Esophagus (tissue), 2 donors: ENCODE measurements at regions not wholly inside any gene's neighbourhood (a gene's known extent, or its start where the extent isn't known, plus 50 kb on each side); places are given as distances from the start of the nearest gene placed in this dataset.

Experiments used
- H3K27ac ChIP-seq, 2 donors: one replicate each; pipeline ENCODE4 v1.5.1; 2013; ENCODE audit warnings: low read depth in 2 of 2, mild to moderate bottlenecking in 2 of 2, inconsistent platforms in 1 of 2, low read length in 1 of 2, moderate library complexity in 1 of 2
- H3K27me3 ChIP-seq, 2 donors: one replicate each; pipeline ENCODE4 v1.6.1; 2013; ENCODE audit warnings: low read length in 2 of 2, control low read depth in 1 of 2, mild to moderate bottlenecking in 1 of 2; ENCODE audit not compliant: insufficient read depth in 2 of 2, control insufficient read depth in 1 of 2
- H3K36me3 ChIP-seq, 2 donors: one replicate each; pipeline ENCODE4 v1.6.1; 2013; ENCODE audit warnings: low read length in 1 of 2; ENCODE audit not compliant: control insufficient read depth in 2 of 2, insufficient read depth in 2 of 2
- H3K4me1 ChIP-seq, 2 donors: one replicate each; pipeline ENCODE4 v1.6.1; 2013; ENCODE audit warnings: low read length in 1 of 2; ENCODE audit not compliant: control insufficient read depth in 2 of 2, insufficient read depth in 2 of 2
- H3K4me3 ChIP-seq, 2 donors: one replicate each; pipeline ENCODE4 v1.5.1; 2013; ENCODE audit warnings: low read length in 2 of 2, mild to moderate bottlenecking in 2 of 2, low read depth in 1 of 2, moderate library complexity in 1 of 2
- H3K9me3 ChIP-seq, 2 donors: one replicate each; pipeline ENCODE4 v1.6.1; 2013; ENCODE audit warnings: mild to moderate bottlenecking in 2 of 2, low read depth in 1 of 2, low read length in 1 of 2, moderate library complexity in 1 of 2; ENCODE audit not compliant: control insufficient read depth in 2 of 2, insufficient read depth in 1 of 2
- WGBS, 2 donors: extraction: QIAGEN DNeasy Blood & Tissue Kit; methylation state at CpG; one replicate each; pipeline ENCODE4 v1.1.7; 2013; 5-methylcytosine and 5-hydroxymethylcytosine counted together
- donor health status: healthy with polysubstance abuse.
- donor health status: Bipolar disorder and iron deficiency.

GRCh38 chr4:129167640-129168260 is 71.8 kb downstream of the C4orf33 start:
- no peak overlapping the region for H3K27ac ChIP-seq
- no peaks in the 10 kb centered on the region for H3K9me3 ChIP-seq
- no peaks in the 10 kb centered on the region for H3K27me3 ChIP-seq
- no peak overlapping the region for H3K4me3 ChIP-seq
- H3K36me3 ChIP-seq = no peaks in the 10 kb centered on the region
- H3K4me1 ChIP-seq = no peaks in the 10 kb centered on the region
- WGBS, 2 donors = 34 to 41% methylated on average over 13 of the region's 13 CpGs

- no peaks in the 10 kb centered on the region for H3K27me3 ChIP-seq
- H3K4me3 ChIP-seq = no peak overlapping the region
- no peak overlapping the region for H3K27ac ChIP-seq
- H3K36me3 ChIP-seq = no peaks in the 10 kb centered on the region
- no peaks in the 10 kb centered on the region for H3K9me3 ChIP-seq
- H3K4me1 ChIP-seq = no peaks in the 10 kb centered on the region
Measured at GRCh38 chr4:129172181-129172580, 76.2 kb downstream of the C4orf33 start.

- no peak overlapping the region for H3K27ac ChIP-seq
- H3K4me3 ChIP-seq = no peak overlapping the region
- no peaks in the 10 kb centered on the region for H3K36me3 ChIP-seq
- no peaks in the 10 kb centered on the region for H3K27me3 ChIP-seq
- 87 to 89% methylated on average over 1 of the region's 1 CpG for WGBS, 2 donors
- no peaks in the 10 kb centered on the region for H3K4me1 ChIP-seq
- H3K9me3 ChIP-seq = no peaks in the 10 kb centered on the region
Measured at GRCh38 chr4:129176864-129177263, 80.9 kb downstream of the C4orf33 start.

- Histone ChIP-seq H3K27ac (no peak overlapping the region), H3K4me3 (no peak overlapping the region), H3K4me1 (no peaks in the 10 kb centered on the region), H3K27me3 (no peaks in the 10 kb centered on the region), H3K36me3 (no peaks in the 10 kb centered on the region), H3K9me3 (no peaks in the 10 kb centered on the region)
- 44 to 57% methylated on average over 2 of the region's 2 CpGs for WGBS, 2 donors
Measured at GRCh38 chr4:129179276-129179675, 83.3 kb downstream of the C4orf33 start.

GRCh38 chr4:129189630-129190029 is 93.7 kb downstream of the C4orf33 start:
- Histone ChIP-seq H3K9me3 (no peaks in the 10 kb centered on the region), H3K4me1 (no peaks in the 10 kb centered on the region), H3K36me3 (no peaks in the 10 kb centered on the region), H3K27me3 (no peaks in the 10 kb centered on the region), H3K4me3 (no peak overlapping the region), H3K27ac (no peak overlapping the region)
- 71 to 77% methylated on average over 4 of the region's 4 CpGs for WGBS, 2 donors

- H3K36me3 ChIP-seq = no peaks in the 10 kb centered on the region
- WGBS, 2 donors = 64 to 67% methylated on average over 3 of the region's 3 CpGs
- no peak overlapping the region for H3K27ac ChIP-seq
- H3K4me1 ChIP-seq = no peaks in the 10 kb centered on the region
- no peaks in the 10 kb centered on the region for H3K27me3 ChIP-seq
- H3K4me3 ChIP-seq = no peak overlapping the region
- no peaks in the 10 kb centered on the region for H3K9me3 ChIP-seq
Measured at GRCh38 chr4:129193357-129194100, 97.6 kb downstream of the C4orf33 start.

- no peaks in the 10 kb centered on the region for H3K36me3 ChIP-seq
- no peaks in the 10 kb centered on the region for H3K27me3 ChIP-seq
- no peaks in the 10 kb centered on the region for H3K4me1 ChIP-seq
- H3K4me3 ChIP-seq = no peak overlapping the region
- 81% methylated on average over 3 of the region's 3 CpGs for WGBS, 2 donors
- no peaks in the 10 kb centered on the region for H3K9me3 ChIP-seq
- no peak overlapping the region for H3K27ac ChIP-seq
Measured at GRCh38 chr4:129208481-129208880, 112.5 kb downstream of the C4orf33 start.

GRCh38 chr4:129213692-129214091 is 117.7 kb downstream of the C4orf33 start:
- no peaks in the 10 kb centered on the region for H3K36me3 ChIP-seq
- H3K4me1 ChIP-seq = no peaks in the 10 kb centered on the region
- H3K27ac ChIP-seq = no peak overlapping the region
- no peak overlapping the region for H3K4me3 ChIP-seq
- 74 to 86% methylated on average over 1 of the region's 1 CpG for WGBS, 2 donors
- no peaks in the 10 kb centered on the region for H3K27me3 ChIP-seq
- H3K9me3 ChIP-seq = no peaks in the 10 kb centered on the region

GRCh38 chr4:129218360-129218759 is 122.4 kb downstream of the C4orf33 start:
- Histone ChIP-seq H3K27ac (no peak overlapping the region), H3K27me3 (no peaks in the 10 kb centered on the region), H3K9me3 (no peaks in the 10 kb centered on the region), H3K4me3 (no peak overlapping the region), H3K36me3 (no peaks in the 10 kb centered on the region), H3K4me1 (no peaks in the 10 kb centered on the region)
- 47 to 57% methylated on average over 4 of the region's 4 CpGs for WGBS, 2 donors

- 48 to 57% methylated on average over 1 of the region's 1 CpG for WGBS, 2 donors
- no peaks in the 10 kb centered on the region for H3K4me1 ChIP-seq
- H3K27me3 ChIP-seq = no peaks in the 10 kb centered on the region
- H3K9me3 ChIP-seq = no peaks in the 10 kb centered on the region
- H3K36me3 ChIP-seq = no peaks in the 10 kb centered on the region
- no peak overlapping the region for H3K27ac ChIP-seq
- no peak overlapping the region for H3K4me3 ChIP-seq
Measured at GRCh38 chr4:129218897-129219296, 122.9 kb downstream of the C4orf33 start.
